DMS53 treated with DMSO at 0.1 percent for 48 hours (cell line): ENCODE measurements at regions not wholly inside any gene's neighbourhood (a gene's known extent, or its start where the extent isn't known, plus 50 kb on each side); places are given as distances from the start of the nearest gene placed in this dataset.
A peak's percentile ranks its signal among the peaks of the same experiment; 100 is the strongest.

Experiments
- DNase-seq: peaks from one replicate; lab custom pipeline; 2025; ENCODE audit not compliant: unreplicated experiment; lab: John Stamatoyannopoulos, UW

- no peak for DNase-seq
These were observed 117.4 kb upstream of the ID2 start for GRCh38 chr2:8564475-8564874.

GRCh38 chr2:8565399-8566154, 116.3 kb upstream of the ID2 start:
- DNase-seq = no peak

- no peak for DNase-seq
These were observed 115.6 kb upstream of the ID2 start for GRCh38 chr2:8566155-8566670.

- peak; percentile 83 for DNase-seq
These were observed 114.9 kb upstream of the ID2 start for GRCh38 chr2:8566774-8567468.

GRCh38 chr2:8567469-8568260, 114.2 kb upstream of the ID2 start:
- peak; percentile 60 for DNase-seq

GRCh38 chr2:8568543-8569302, 113.1 kb upstream of the ID2 start:
- no peak for DNase-seq

- no peak for DNase-seq
These were observed 112.4 kb upstream of the ID2 start for GRCh38 chr2:8569332-8569930.

GRCh38 chr2:8570637-8571036, 111.2 kb upstream of the ID2 start:
- no peak for DNase-seq

GRCh38 chr2:8571301-8571791, 110.5 kb upstream of the ID2 start:
- peak; percentile 48 for DNase-seq

- peak; percentile 75 for DNase-seq
These were observed 109.9 kb upstream of the ID2 start for GRCh38 chr2:8571792-8572499.

- no peak for DNase-seq
These were observed 109.1 kb upstream of the ID2 start for GRCh38 chr2:8572712-8573233.

GRCh38 chr2:8573234-8573941, 108.5 kb upstream of the ID2 start:
- DNase-seq = peak; percentile 93

GRCh38 chr2:8573942-8574195, 108.0 kb upstream of the ID2 start:
- peak; percentile 93 for DNase-seq

- no peak for DNase-seq
These were observed 107.4 kb upstream of the ID2 start for GRCh38 chr2:8574196-8575037.

- no peak for DNase-seq
These were observed 106.6 kb upstream of the ID2 start for GRCh38 chr2:8575038-8575833.

- no peak for DNase-seq
These were observed 105.9 kb upstream of the ID2 start for GRCh38 chr2:8575834-8576423.
